RWPE2 (cell line): ENCODE measurements at regions not wholly inside any gene's neighbourhood (a gene's known extent, or its start where the extent isn't known, plus 50 kb on each side); places are given as distances from the start of the nearest gene placed in this dataset.

Experiments
- ATAC-seq: fragments of 200-7000 bp; cut with Tn5 transposase; 3 replicates; pipeline ENCODE4 v1.9.1; 2021; ENCODE audit warnings: low read depth
- DNase-seq: peaks from one replicate; pipeline ENCODE4 v3.0.0-alpha.2; 2020; ENCODE audit warnings: low spot score
- H3K27ac ChIP-seq: fragments of 450-650 bp; 2 replicates; pipeline ENCODE4 v1.5.1; 2017; ENCODE audit warnings: mild to moderate bottlenecking; ENCODE audit not compliant: poor library complexity, severe bottlenecking
- H3K27me3 ChIP-seq: fragments of 250-450 bp; sonication (Bioruptor Pico); 2 replicates; pipeline ENCODE4 v1.5.1; 2021; ENCODE audit warnings: mild to moderate bottlenecking, moderate library complexity; ENCODE audit not compliant: insufficient read depth, poor library complexity, severe bottlenecking
- H3K36me3 ChIP-seq: fragments of 250-450 bp; sonication (Bioruptor Pico); 2 replicates; pipeline ENCODE4 v1.5.1; 2020; ENCODE audit warnings: low read depth, mild to moderate bottlenecking, moderate library complexity
- H3K4me1 ChIP-seq: fragments of 250-450 bp; sonication (Bioruptor Pico); 2 replicates; pipeline ENCODE4 v1.5.1; 2021; ENCODE audit warnings: mild to moderate bottlenecking, moderate library complexity; ENCODE audit not compliant: insufficient read depth, poor library complexity, severe bottlenecking
- H3K4me3 ChIP-seq: fragments of 250-450 bp; sonication (Bioruptor Pico); 2 replicates; pipeline ENCODE4 v1.5.1; 2021; ENCODE audit warnings: mild to moderate bottlenecking, moderate library complexity; ENCODE audit not compliant: severe bottlenecking
- H3K9me3 ChIP-seq: fragments of 250-450 bp; sonication (Bioruptor Pico); 2 replicates; pipeline ENCODE4 v1.5.1; 2021; ENCODE audit warnings: mild to moderate bottlenecking, moderate library complexity; ENCODE audit not compliant: severe bottlenecking
- TF ChIP-seq, protein P1 (sequence below): fragments of 450-650 bp; IDR thresholded peaks from one replicate; pipeline ENCODE4 v1.5.1; 2017; ENCODE audit warnings: mild to moderate bottlenecking, moderate library complexity; ENCODE audit not compliant: poor library complexity, severe bottlenecking

DNA sequence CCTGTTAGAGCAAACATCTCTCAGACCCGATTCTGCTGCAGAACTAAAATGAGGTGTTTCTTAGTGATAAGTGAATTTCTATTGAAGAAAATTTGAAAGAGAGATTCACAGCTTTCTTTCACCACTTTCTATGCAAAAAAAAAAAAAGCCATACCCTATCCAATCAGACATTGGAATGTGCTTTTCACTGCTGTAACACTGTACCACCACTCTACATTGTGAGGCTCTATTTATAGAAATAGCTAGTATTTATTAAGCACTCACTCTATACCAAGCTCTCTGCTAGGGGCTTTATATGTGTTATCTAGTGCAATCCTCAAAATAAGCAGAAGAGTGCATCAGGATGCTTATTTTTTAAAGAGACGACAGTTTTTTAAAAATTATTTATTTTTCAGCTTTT lies 580.6 kb upstream of the VRK2 start:
- H3K9me3 ChIP-seq: no peaks in the 10 kb centered on the region
- no peak for DNase-seq
- no peaks in the 10 kb centered on the region for H3K36me3 ChIP-seq
- H3K27ac ChIP-seq: no peak overlapping the region
- H3K4me1 ChIP-seq: no peaks in the 10 kb centered on the region
- TF ChIP-seq, protein P1, sequence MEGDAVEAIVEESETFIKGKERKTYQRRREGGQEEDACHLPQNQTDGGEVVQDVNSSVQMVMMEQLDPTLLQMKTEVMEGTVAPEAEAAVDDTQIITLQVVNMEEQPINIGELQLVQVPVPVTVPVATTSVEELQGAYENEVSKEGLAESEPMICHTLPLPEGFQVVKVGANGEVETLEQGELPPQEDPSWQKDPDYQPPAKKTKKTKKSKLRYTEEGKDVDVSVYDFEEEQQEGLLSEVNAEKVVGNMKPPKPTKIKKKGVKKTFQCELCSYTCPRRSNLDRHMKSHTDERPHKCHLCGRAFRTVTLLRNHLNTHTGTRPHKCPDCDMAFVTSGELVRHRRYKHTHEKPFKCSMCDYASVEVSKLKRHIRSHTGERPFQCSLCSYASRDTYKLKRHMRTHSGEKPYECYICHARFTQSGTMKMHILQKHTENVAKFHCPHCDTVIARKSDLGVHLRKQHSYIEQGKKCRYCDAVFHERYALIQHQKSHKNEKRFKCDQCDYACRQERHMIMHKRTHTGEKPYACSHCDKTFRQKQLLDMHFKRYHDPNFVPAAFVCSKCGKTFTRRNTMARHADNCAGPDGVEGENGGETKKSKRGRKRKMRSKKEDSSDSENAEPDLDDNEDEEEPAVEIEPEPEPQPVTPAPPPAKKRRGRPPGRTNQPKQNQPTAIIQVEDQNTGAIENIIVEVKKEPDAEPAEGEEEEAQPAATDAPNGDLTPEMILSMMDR: no peak
- no peak overlapping the region for H3K4me3 ChIP-seq
- ATAC-seq: no peak
- H3K27me3 ChIP-seq: no peaks in the 10 kb centered on the region

- Histone ChIP-seq H3K27me3 (no peaks in the 10 kb centered on the region), H3K4me1 (no peaks in the 10 kb centered on the region), H3K27ac (no peak overlapping the region), H3K36me3 (no peaks in the 10 kb centered on the region), H3K9me3 (no peaks in the 10 kb centered on the region), H3K4me3 (no peak overlapping the region)
- DNase-seq (no peak), ATAC-seq (no peak)
- TF ChIP-seq, protein P1: no peak
Observed at GRCh38 chr2:57475391-57475790, 571.2 kb upstream of the VRK2 start.

GRCh38 chr2:57479981-57480380 lies 566.6 kb upstream of the VRK2 start:
- TF ChIP-seq, protein P1: no peak
- Histone ChIP-seq H3K27ac (no peak overlapping the region), H3K4me3 (no peak overlapping the region), H3K9me3 (no peaks in the 10 kb centered on the region), H3K4me1 (no peaks in the 10 kb centered on the region), H3K36me3 (no peaks in the 10 kb centered on the region), H3K27me3 (no peaks in the 10 kb centered on the region)
- no peak for DNase-seq
- ATAC-seq: peak; percentile 65; the same call in 2 of the 3 replicates

GRCh38 chr2:57488061-57488460 lies 558.5 kb upstream of the VRK2 start:
- ATAC-seq: no peak
- Histone ChIP-seq H3K4me3 (no peak overlapping the region), H3K27ac (no peak overlapping the region), H3K27me3 (no peaks in the 10 kb centered on the region), H3K36me3 (no peaks in the 10 kb centered on the region), H3K4me1 (peaks cover 6% of the 10 kb centered on the region), H3K9me3 (no peaks in the 10 kb centered on the region)
- TF ChIP-seq, protein P1: no peak
- DNase-seq: no peak

DNA sequence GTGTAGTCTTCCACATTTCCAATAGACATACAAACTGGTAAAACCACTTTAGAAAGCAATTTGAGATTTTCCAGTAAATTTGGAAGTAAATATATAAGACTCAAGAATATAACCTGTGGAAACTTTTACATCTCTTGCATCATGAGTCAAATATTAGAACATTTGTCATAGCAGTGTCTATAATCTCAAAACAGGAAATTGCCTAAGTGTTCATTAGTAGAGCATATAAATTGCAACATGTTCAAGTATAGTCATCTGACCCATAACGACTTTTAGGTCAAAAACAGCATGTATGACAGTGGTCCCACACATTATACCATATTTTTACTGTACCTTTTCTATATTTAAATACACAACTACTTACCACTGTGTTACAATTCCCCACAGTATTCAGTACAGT lies 555.9 kb upstream of the VRK2 start:
- Histone ChIP-seq H3K27me3 (no peaks in the 10 kb centered on the region), H3K4me1 (peaks cover 6% of the 10 kb centered on the region), H3K4me3 (no peak overlapping the region), H3K36me3 (no peaks in the 10 kb centered on the region), H3K9me3 (no peaks in the 10 kb centered on the region), H3K27ac (no peak overlapping the region)
- DNase-seq (no peak), ATAC-seq (peak; percentile 42; the same call in 2 of the 3 replicates)
- TF ChIP-seq, protein P1: no peak
